ENCODE measurements at regions not wholly inside any gene's neighbourhood (a gene's known extent, or its start where the extent isn't known, plus 50 kb on each side); places are given as distances from the start of the nearest gene placed in this dataset.

DNA sequence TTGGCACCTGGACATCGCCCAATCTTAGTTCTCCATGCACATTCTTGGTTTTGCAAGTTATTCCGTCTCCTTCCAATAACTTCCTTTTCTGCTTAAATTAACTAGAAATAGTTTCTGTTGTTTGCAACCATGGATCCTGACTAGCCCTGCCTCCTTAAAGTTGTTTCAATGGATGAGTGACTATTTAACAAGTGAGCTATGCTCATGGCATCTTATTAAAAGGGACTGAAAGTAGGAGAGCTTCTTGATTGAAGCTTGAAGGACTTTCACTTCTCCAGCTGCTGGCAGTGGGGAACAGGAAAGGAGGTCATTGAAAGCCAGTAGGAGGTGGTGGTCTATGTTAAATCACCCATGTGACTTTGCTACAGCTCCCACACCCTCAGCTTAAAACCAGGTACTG lies 466.8 kb downstream of the ARHGEF28 start:
- TF ChIP-seq, protein P1, sequence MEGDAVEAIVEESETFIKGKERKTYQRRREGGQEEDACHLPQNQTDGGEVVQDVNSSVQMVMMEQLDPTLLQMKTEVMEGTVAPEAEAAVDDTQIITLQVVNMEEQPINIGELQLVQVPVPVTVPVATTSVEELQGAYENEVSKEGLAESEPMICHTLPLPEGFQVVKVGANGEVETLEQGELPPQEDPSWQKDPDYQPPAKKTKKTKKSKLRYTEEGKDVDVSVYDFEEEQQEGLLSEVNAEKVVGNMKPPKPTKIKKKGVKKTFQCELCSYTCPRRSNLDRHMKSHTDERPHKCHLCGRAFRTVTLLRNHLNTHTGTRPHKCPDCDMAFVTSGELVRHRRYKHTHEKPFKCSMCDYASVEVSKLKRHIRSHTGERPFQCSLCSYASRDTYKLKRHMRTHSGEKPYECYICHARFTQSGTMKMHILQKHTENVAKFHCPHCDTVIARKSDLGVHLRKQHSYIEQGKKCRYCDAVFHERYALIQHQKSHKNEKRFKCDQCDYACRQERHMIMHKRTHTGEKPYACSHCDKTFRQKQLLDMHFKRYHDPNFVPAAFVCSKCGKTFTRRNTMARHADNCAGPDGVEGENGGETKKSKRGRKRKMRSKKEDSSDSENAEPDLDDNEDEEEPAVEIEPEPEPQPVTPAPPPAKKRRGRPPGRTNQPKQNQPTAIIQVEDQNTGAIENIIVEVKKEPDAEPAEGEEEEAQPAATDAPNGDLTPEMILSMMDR (IDR thresholded peaks at IDR 0.05; ENCODE audit: extremely low read depth, missing control alignments), result no peak
- DNase-seq (ENCODE audit: low spot score), result no peak

DNA sequence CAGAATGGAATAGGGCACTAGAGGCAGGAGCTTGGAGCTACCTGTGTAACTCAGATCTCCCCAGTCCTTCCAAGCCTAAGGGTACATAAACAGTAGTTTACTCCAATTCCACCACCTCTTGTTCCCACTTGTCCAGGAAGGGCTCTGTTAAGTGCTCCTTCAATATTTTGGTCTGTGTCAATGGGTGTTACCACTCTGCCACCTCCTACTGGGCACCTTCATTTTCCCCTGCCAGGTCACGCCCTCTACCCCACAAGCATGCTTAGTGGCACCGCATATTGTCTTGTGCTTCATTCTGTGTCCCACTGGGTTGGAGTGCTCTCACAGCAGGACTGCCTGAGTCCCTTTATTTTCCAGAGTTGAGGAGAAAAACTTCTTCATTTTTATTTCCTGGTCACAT lies 459.8 kb downstream of the ARHGEF28 start:
- DNase-seq (ENCODE audit: low spot score), result no peak
- TF ChIP-seq, protein P1 (IDR thresholded peaks at IDR 0.05; ENCODE audit: extremely low read depth, missing control alignments), result no peak

GRCh38 chr5:74085186-74085585 lies 459.2 kb downstream of the ARHGEF28 start:
- DNase-seq (ENCODE audit: low spot score), result no peak
- TF ChIP-seq, protein P1 (IDR thresholded peaks at IDR 0.05; ENCODE audit: extremely low read depth, missing control alignments), result no peak

DNA sequence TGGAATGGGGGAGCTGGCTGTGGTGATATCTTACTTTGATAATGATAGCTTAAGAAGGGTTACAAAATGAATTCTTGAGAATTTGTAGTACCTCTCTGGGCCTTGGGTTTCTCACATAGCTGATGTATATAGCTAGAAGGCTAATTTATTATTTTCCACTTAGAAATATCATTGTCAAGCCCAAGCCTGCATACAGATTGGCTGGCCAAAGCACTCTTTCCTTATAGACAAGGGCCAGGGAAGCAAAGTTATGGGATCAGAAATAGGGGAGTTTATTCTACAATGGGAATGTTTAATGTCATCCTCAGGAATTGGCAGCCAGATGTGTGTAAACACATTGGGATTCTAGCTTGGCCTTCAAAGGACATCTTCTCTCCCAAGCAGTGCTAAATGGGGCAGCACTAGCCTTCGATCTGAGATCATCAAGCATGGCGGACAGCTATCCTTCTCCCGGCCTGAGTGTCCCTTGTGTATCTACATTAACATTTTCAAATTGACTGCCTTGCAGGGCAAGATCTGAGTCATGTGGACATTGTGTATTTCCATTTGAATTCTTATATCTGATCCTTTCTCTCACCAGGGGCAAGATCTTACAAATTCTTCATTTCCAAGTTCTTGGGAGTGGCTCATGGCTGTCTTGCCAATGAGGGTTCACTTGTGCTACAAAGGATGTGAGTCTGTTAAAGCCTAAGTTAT lies 457.2 kb downstream of the ARHGEF28 start:
- TF ChIP-seq, protein P1 (IDR thresholded peaks at IDR 0.05; ENCODE audit: extremely low read depth, missing control alignments), result no peak
- DNase-seq (ENCODE audit: low spot score), result no peak

- TF ChIP-seq, protein P1 (IDR thresholded peaks at IDR 0.05; ENCODE audit: extremely low read depth, missing control alignments), result no peak
- DNase-seq (ENCODE audit: low spot score), result no peak
Measured at GRCh38 chr5:74082512-74083055, 456.6 kb downstream of the ARHGEF28 start.

DNA sequence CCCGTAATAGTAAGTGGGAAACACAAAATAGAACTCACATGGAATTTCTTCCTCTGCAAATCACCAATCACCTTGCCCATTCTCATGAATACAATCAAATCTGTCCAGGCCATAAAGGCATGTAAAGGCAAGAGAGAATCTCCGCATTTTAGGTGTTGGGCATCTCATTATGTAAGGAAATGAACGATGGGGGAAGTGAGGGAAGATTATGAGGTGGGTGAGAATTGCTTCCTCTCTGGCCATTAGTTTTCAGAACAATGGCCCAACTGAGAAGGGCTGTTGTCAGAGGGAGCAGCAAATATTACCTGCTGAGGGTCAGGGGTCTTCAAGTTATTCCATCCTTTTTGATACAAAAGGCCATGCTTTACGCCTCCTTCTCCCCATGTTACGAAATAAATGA lies 455.1 kb downstream of the ARHGEF28 start:
- TF ChIP-seq, protein P1 (IDR thresholded peaks at IDR 0.05; ENCODE audit: extremely low read depth, missing control alignments), result no peak
- DNase-seq (ENCODE audit: low spot score), result no peak

- TF ChIP-seq, protein P1 (IDR thresholded peaks at IDR 0.05; ENCODE audit: extremely low read depth, missing control alignments), result no peak
- DNase-seq (ENCODE audit: low spot score), result no peak
Measured at GRCh38 chr5:74079971-74080556, 454.1 kb downstream of the ARHGEF28 start.

All from GM20000 (cell line).